ENCODE measurements at regions not wholly inside any gene's neighbourhood (a gene's known extent, or its start where the extent isn't known, plus 50 kb on each side); places are given as distances from the start of the nearest gene placed in this dataset.

DNA sequence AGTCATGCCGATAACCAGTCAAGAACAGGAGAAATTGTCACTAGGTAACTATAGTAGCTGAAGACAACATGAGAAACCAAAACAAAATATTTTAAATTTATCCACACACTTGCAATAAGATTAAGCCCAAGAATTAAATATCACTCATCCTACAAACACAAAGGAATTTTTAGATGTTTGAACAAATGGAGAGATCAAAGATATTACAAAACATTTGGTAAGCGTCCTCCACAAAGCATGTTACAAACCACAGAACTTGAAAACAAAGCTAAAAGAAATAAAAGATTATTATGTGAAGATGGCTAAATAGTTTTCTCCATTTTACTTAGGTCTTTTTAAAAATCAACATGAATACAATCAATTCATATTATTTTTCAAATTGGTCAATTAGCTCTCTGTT, 631.9 kb upstream of the INTU start:
- TF ChIP-seq CTCF (IDR thresholded peaks at IDR 0.05) (no peak), POLR2A (IDR thresholded peaks at IDR 0.05) (no peak)
